CD4-positive, alpha-beta T cell treated with Interleukin-6 at 100 ng/mL for 8 hours (primary cell): ENCODE measurements at regions not wholly inside any gene's neighbourhood (a gene's known extent, or its start where the extent isn't known, plus 50 kb on each side); places are given as distances from the start of the nearest gene placed in this dataset.
"Not testable (repeated sequence)": the region's sequence is repeated elsewhere in the genome, so short reads cannot be mapped to it uniquely, and the experiment has no call there.

Source experiments
- DNase-seq: peaks from one replicate; pipeline ENCODE4 v3.0.0-alpha.2; 2020; ENCODE audit warnings: mixed read lengths, low spot score

GRCh38 chr22:27594020-27594419 is 207.5 kb downstream of the MN1 start:
- no peak for DNase-seq

GRCh38 chr22:27594474-27595134 is 207.0 kb downstream of the MN1 start:
- no peak for DNase-seq

GRCh38 chr22:27596133-27596870 is 205.3 kb downstream of the MN1 start:
- no peak for DNase-seq

- DNase-seq = no peak
Measured at GRCh38 chr22:27597703-27598444, 203.7 kb downstream of the MN1 start.

- no peak for DNase-seq
Measured at GRCh38 chr22:27598792-27599191, 202.8 kb downstream of the MN1 start.

- DNase-seq = no peak
Measured at GRCh38 chr22:27601195-27601594, 200.4 kb downstream of the MN1 start.

- DNase-seq = no peak
Measured at GRCh38 chr22:27602390-27602789, 199.2 kb downstream of the MN1 start.

GRCh38 chr22:27603111-27603799 is 198.3 kb downstream of the MN1 start:
- DNase-seq = no peak

- no peak for DNase-seq
Measured at GRCh38 chr22:27603800-27604144, 197.8 kb downstream of the MN1 start.

- DNase-seq = no peak
Measured at GRCh38 chr22:27605390-27605789, 196.2 kb downstream of the MN1 start.

- not testable (repeated sequence) for DNase-seq
Measured at GRCh38 chr22:27607750-27608149, 193.8 kb downstream of the MN1 start.

- DNase-seq = no peak
Measured at GRCh38 chr22:27609451-27609888, 192.1 kb downstream of the MN1 start.

- DNase-seq = not testable (repeated sequence)
Measured at GRCh38 chr22:27610164-27610563, 191.4 kb downstream of the MN1 start.

GRCh38 chr22:27610863-27611786 is 190.4 kb downstream of the MN1 start:
- DNase-seq = no peak

GRCh38 chr22:27612115-27612514 is 189.4 kb downstream of the MN1 start:
- DNase-seq = no peak

GRCh38 chr22:27613099-27614005 is 188.2 kb downstream of the MN1 start:
- DNase-seq = no peak

GRCh38 chr22:27614006-27614649 is 187.4 kb downstream of the MN1 start:
- no peak for DNase-seq

GRCh38 chr22:27614650-27615007 is 186.9 kb downstream of the MN1 start:
- no peak for DNase-seq

GRCh38 chr22:27615408-27615807 is 186.1 kb downstream of the MN1 start:
- DNase-seq = no peak

GRCh38 chr22:27616033-27616432 is 185.5 kb downstream of the MN1 start:
- no peak for DNase-seq
